ENCODE measurements at regions not wholly inside any gene's neighbourhood (a gene's known extent, or its start where the extent isn't known, plus 50 kb on each side); places are given as distances from the start of the nearest gene placed in this dataset.

GRCh38 chr7:91519241-91520158 lies 255.3 kb downstream of the FZD1 start:
- DNase-seq (ENCODE audit: low spot score): no peak
- Mint-ChIP-seq H3K36me3 (ENCODE audit: low read depth, unreplicated experiment) (no peaks in the 10 kb centered on the region), H3K27me3 (ENCODE audit: unreplicated experiment) (no peaks in the 10 kb centered on the region), H3K4me1 (ENCODE audit: unreplicated experiment) (no peaks in the 10 kb centered on the region), H3K9me3 (ENCODE audit: unreplicated experiment) (no peaks in the 10 kb centered on the region), H3K27ac (ENCODE audit: unreplicated experiment) (no peak overlapping the region), H3K4me3 (ENCODE audit: unreplicated experiment) (no peak overlapping the region)
- no peak for TF ChIP-seq CTCF (IDR thresholded peaks at IDR 0.05; ENCODE audit: unreplicated experiment)

- no peak overlapping the region for H3K4me3 Mint-ChIP-seq (ENCODE audit: unreplicated experiment)
- H3K27me3 Mint-ChIP-seq (ENCODE audit: unreplicated experiment): no peaks in the 10 kb centered on the region
- no peak for TF ChIP-seq CTCF (IDR thresholded peaks at IDR 0.05; ENCODE audit: unreplicated experiment)
- H3K27ac Mint-ChIP-seq (ENCODE audit: unreplicated experiment): no peak overlapping the region
- DNase-seq (ENCODE audit: low spot score): no peak
- H3K36me3 Mint-ChIP-seq (ENCODE audit: low read depth, unreplicated experiment): no peaks in the 10 kb centered on the region
- H3K9me3 Mint-ChIP-seq (ENCODE audit: unreplicated experiment): no peaks in the 10 kb centered on the region
- no peaks in the 10 kb centered on the region for H3K4me1 Mint-ChIP-seq (ENCODE audit: unreplicated experiment)
These were observed 256.4 kb downstream of the FZD1 start for GRCh38 chr7:91520645-91521044.

GRCh38 chr7:91526404-91526803 lies 262.2 kb downstream of the FZD1 start:
- Mint-ChIP-seq H3K4me3 (ENCODE audit: unreplicated experiment) (no peak overlapping the region), H3K4me1 (ENCODE audit: unreplicated experiment) (no peaks in the 10 kb centered on the region), H3K27ac (ENCODE audit: unreplicated experiment) (no peak overlapping the region), H3K9me3 (ENCODE audit: unreplicated experiment) (no peaks in the 10 kb centered on the region), H3K36me3 (ENCODE audit: low read depth, unreplicated experiment) (no peaks in the 10 kb centered on the region), H3K27me3 (ENCODE audit: unreplicated experiment) (peaks cover 3% of the 10 kb centered on the region)
- no peak for DNase-seq (ENCODE audit: low spot score)
- TF ChIP-seq CTCF (IDR thresholded peaks at IDR 0.05; ENCODE audit: unreplicated experiment): no peak

GRCh38 chr7:91527460-91527859 lies 263.2 kb downstream of the FZD1 start:
- no peak for TF ChIP-seq CTCF (IDR thresholded peaks at IDR 0.05; ENCODE audit: unreplicated experiment)

GRCh38 chr7:91533996-91534395 lies 269.8 kb downstream of the FZD1 start:
- Mint-ChIP-seq H3K36me3 (ENCODE audit: low read depth, unreplicated experiment) (no peaks in the 10 kb centered on the region), H3K27ac (ENCODE audit: unreplicated experiment) (no peak overlapping the region), H3K4me1 (ENCODE audit: unreplicated experiment) (no peaks in the 10 kb centered on the region), H3K9me3 (ENCODE audit: unreplicated experiment) (no peaks in the 10 kb centered on the region), H3K4me3 (ENCODE audit: unreplicated experiment) (no peak overlapping the region), H3K27me3 (ENCODE audit: unreplicated experiment) (peaks cover 1% of the 10 kb centered on the region)
- DNase-seq (ENCODE audit: low spot score): no peak
- TF ChIP-seq CTCF (IDR thresholded peaks at IDR 0.05; ENCODE audit: unreplicated experiment): no peak

More at GRCh38 chr7:91527460-91527859, 263.2 kb downstream of the FZD1 start:
- Mint-ChIP-seq H3K27me3 (ENCODE audit: unreplicated experiment) (peaks cover 3% of the 10 kb centered on the region), H3K36me3 (ENCODE audit: low read depth, unreplicated experiment) (no peaks in the 10 kb centered on the region), H3K27ac (ENCODE audit: unreplicated experiment) (no peak overlapping the region), H3K9me3 (ENCODE audit: unreplicated experiment) (no peaks in the 10 kb centered on the region), H3K4me3 (ENCODE audit: unreplicated experiment) (no peak overlapping the region), H3K4me1 (ENCODE audit: unreplicated experiment) (no peaks in the 10 kb centered on the region)
- DNase-seq (ENCODE audit: low spot score): no peak
